Hepatocyte (in vitro differentiated cells): ENCODE measurements at regions not wholly inside any gene's neighbourhood (a gene's known extent, or its start where the extent isn't known, plus 50 kb on each side); places are given as distances from the start of the nearest gene placed in this dataset.

ENCODE experiments used
- EZH2 ChIP-seq: fragments of 200-600 bp; sonication (generic); IDR thresholded peaks from 2 replicates; pipeline ENCODE4 v1.6.1; 2016; ENCODE audit warnings: antibody characterized with exemption, mild to moderate bottlenecking, borderline replicate concordance
- EZH2phosphoT487 ChIP-seq: fragments of 200-600 bp; sonication (generic); IDR thresholded peaks from one replicate; pipeline ENCODE4 v1.6.1; 2018; ENCODE audit warnings: antibody characterized with exemption, mild to moderate bottlenecking, low read depth, moderate library complexity; ENCODE audit not compliant: unreplicated experiment, severe bottlenecking
- TF ChIP-seq, protein P1 (sequence below): fragments of 200-600 bp; sonication (generic); IDR thresholded peaks from 2 replicates; pipeline ENCODE4 v1.5.1; 2016; ENCODE audit warnings: antibody characterized with exemption, mild to moderate bottlenecking; ENCODE audit not compliant: poor library complexity

DNA sequence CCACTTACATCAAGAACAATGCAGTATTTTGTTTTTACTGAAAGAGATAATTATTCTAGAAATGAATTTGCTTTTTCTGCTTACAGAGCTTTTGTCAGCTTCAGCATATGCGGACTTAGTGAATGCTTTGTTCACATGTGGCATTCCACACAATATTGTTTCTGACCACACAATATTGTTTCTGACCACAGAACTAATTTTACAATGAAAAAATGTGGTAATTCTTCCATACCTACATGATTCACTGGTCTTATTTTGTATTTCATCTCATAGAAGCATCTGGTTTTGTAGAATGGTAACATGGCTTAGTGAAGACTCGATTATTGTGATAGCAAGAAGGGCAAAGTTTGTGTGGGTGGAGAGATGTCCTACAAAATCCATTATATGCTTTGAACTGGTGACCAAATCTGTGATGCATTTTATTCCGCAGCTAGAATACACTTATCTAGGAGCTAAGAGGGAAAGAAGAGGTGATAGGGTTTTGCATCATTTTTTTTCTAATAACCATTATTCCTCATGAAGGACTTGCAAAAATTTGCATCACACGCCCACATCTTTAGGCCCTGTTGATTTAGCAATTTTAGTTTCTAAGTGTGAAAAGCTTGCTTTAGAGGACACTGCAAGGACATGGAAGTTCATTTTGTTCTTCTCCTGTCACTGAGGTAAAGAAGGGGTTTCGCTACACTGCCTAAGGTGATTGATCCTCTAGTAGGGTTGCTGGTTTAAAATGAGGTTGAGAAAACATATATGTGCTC, 75.3 kb downstream of the HLX start:
- TF ChIP-seq, protein P1, sequence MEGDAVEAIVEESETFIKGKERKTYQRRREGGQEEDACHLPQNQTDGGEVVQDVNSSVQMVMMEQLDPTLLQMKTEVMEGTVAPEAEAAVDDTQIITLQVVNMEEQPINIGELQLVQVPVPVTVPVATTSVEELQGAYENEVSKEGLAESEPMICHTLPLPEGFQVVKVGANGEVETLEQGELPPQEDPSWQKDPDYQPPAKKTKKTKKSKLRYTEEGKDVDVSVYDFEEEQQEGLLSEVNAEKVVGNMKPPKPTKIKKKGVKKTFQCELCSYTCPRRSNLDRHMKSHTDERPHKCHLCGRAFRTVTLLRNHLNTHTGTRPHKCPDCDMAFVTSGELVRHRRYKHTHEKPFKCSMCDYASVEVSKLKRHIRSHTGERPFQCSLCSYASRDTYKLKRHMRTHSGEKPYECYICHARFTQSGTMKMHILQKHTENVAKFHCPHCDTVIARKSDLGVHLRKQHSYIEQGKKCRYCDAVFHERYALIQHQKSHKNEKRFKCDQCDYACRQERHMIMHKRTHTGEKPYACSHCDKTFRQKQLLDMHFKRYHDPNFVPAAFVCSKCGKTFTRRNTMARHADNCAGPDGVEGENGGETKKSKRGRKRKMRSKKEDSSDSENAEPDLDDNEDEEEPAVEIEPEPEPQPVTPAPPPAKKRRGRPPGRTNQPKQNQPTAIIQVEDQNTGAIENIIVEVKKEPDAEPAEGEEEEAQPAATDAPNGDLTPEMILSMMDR: no peak
- no peak for TF ChIP-seq EZH2
- TF ChIP-seq EZH2phosphoT487: no peak
